K562 (cell line): ENCODE measurements at regions not wholly inside any gene's neighbourhood (a gene's known extent, or its start where the extent isn't known, plus 50 kb on each side); places are given as distances from the start of the nearest gene placed in this dataset.

Experiments
- ATAC-seq: fragments of 200-7000 bp; cut with Tn5 transposase; 3 replicates; pipeline ENCODE4 v1.9.1; 2020; ENCODE audit warnings: moderate library complexity
- BruUV-seq: library from RNA; stranded (reverse); fragments of 400-500 nt; replicated peaks from 2 replicates; lab custom pipeline; 2021; lab: Mats Ljungman, UMichigan
- CTCF ChIA-PET: fragments of 300-600 bp; formaldehyde crosslinking; extraction: SDS; loops from one replicate; lab custom pipeline; 2021; ENCODE audit warnings: low intra/inter-chr PET ratio; lab: Yijun Ruan, JAX
- POLR2A ChIA-PET: fragments of 300-600, 350-650 bp; sonication (Branson Sonifier 250); formaldehyde crosslinking; extraction: SDS; loops from one replicate; lab custom pipeline; 2021; ENCODE audit warnings: antibody characterized with exemption, inconsistent platforms; lab: Yijun Ruan, JAX
- DNase-seq, 4 experiments: peaks; one replicate each; pipeline versions ENCODE4 v3.0.0 to v3.0.0-alpha.2; 2011 to 2018; ENCODE audit warnings: low spot score in 3 of 4, mixed read lengths in 3 of 4; ENCODE audit errors: extremely low read depth in 1 of 4
- FAIRE-seq: peaks from 2 replicates; lab custom pipeline; 2011; peaks lifted over from hg19 to GRCh38; lab: Jason Lieb, UNC
- H2AFZ ChIP-seq: 2 replicates; pipeline ENCODE4 v1.6.0; 2011; ENCODE audit warnings: low read depth, low read length, control low read depth, inconsistent platforms
- H3K27ac ChIP-seq: fragments of 200-600 bp; 3 replicates; pipeline ENCODE4 v1.8.0; 2011; ENCODE audit warnings: low read depth, mild to moderate bottlenecking, control low read depth, inconsistent platforms, low read length, moderate library complexity, mixed read lengths; ENCODE audit errors: extremely low read depth
- H3K27me3 ChIP-seq, 2 experiments: fragments of 300-600 bp in 1 of 2; 2 replicates in 1 of 2; 3 replicates in 1 of 2; pipeline versions ENCODE4 v1.6.0 to v1.8.0; 2011; ENCODE audit warnings: inconsistent platforms in 2 of 2, low read length in 2 of 2, mild to moderate bottlenecking in 1 of 2, mixed read lengths in 1 of 2, moderate library complexity in 1 of 2; ENCODE audit not compliant: control insufficient read depth in 2 of 2, insufficient read depth in 2 of 2
- H3K36me3 ChIP-seq: fragments of 300-600 bp; 3 replicates; pipeline ENCODE4 v1.8.0; 2011; ENCODE audit warnings: mild to moderate bottlenecking, low read length, inconsistent platforms; ENCODE audit not compliant: control insufficient read depth, insufficient read depth
- H3K4me1 ChIP-seq, 2 experiments: fragments of 200-600 bp in 1 of 2; replicated peaks in 1 of 2; 2 replicates in 1 of 2; 3 replicates in 1 of 2; pipeline versions ENCODE4 v1.5.1 to v1.8.0; 2011; ENCODE audit warnings: inconsistent platforms in 2 of 2, low read length in 2 of 2, mild to moderate bottlenecking in 1 of 2, mixed read lengths in 1 of 2, moderate library complexity in 1 of 2; ENCODE audit not compliant: control insufficient read depth in 2 of 2, insufficient read depth in 2 of 2
- H3K4me2 ChIP-seq: 2 replicates; pipeline ENCODE4 v1.6.1; 2011; ENCODE audit warnings: low read length, control low read depth, inconsistent platforms, mixed read lengths; ENCODE audit not compliant: insufficient read depth
- H3K4me3 ChIP-seq: fragments of 200-600 bp; sonication (generic), shearing (Covaris generic); 2 replicates; pipeline ENCODE4 v1.5.1; 2016; ENCODE audit warnings: control low read depth, inconsistent platforms
- H3K79me2 ChIP-seq: fragments of 200-600 bp; 3 replicates; pipeline ENCODE4 v1.8.0; 2011; ENCODE audit warnings: low read length, inconsistent platforms; ENCODE audit not compliant: control insufficient read depth, insufficient read depth
- H3K9ac ChIP-seq, 2 experiments: 2 replicates each; pipeline versions ENCODE4 v1.6.0 to v1.6.1; 2011; ENCODE audit warnings: low read depth in 2 of 2, low read length in 2 of 2, control low read depth in 1 of 2, inconsistent platforms in 1 of 2, mild to moderate bottlenecking in 1 of 2, mixed read lengths in 1 of 2; ENCODE audit not compliant: insufficient read depth in 1 of 2
- H3K9me1 ChIP-seq: one replicate; pipeline ENCODE4 v1.6.0; 2011; ENCODE audit warnings: inconsistent platforms, mild to moderate bottlenecking, low read length, moderate library complexity; ENCODE audit not compliant: control insufficient read depth, insufficient read depth
- H3K9me3 ChIP-seq: replicated peaks from 2 replicates; pipeline ENCODE4 v1.5.1; 2011; ENCODE audit warnings: low read depth, low read length, inconsistent platforms; ENCODE audit not compliant: control insufficient read depth, insufficient read depth
- H4K20me1 ChIP-seq: replicated peaks from 2 replicates; pipeline ENCODE4 v1.6.1; 2011; ENCODE audit warnings: low read length, inconsistent platforms, mixed read lengths; ENCODE audit not compliant: control insufficient read depth, insufficient read depth
- BHLHE40 ChIP-seq: IDR thresholded peaks from 2 replicates; pipeline ENCODE4 v1.6.1; 2011; ENCODE audit warnings: low read length, improper control_type of control experiment
- CC2D1A ChIP-seq: fragments of 450-650 bp; IDR thresholded peaks from 2 replicates; pipeline ENCODE4 v1.6.1; 2017; ENCODE audit warnings: mild to moderate bottlenecking
- CEBPG ChIP-seq, 3 experiments: fragments of 200-800 bp in 1 of 3; sonication (Bioruptor generic) in 1 of 3; sonication (generic) in 1 of 3; formaldehyde crosslinking in 1 of 3; IDR thresholded peaks in 2 of 3; conservative IDR thresholded peaks in 1 of 3; 2 replicates each; pipeline versions ENCODE4 v1.6.1 to v1.8.0; 2016 to 2022; ENCODE audit warnings: missing compliant biosample characterization in 2 of 3, missing genetic modification characterization in 2 of 3, mild to moderate bottlenecking in 1 of 3, missing genetic modification reagents in 1 of 3
- HNRNPUL1 ChIP-seq: fragments of 200-400 bp; formaldehyde crosslinking; IDR thresholded peaks from 2 replicates; pipeline ENCODE4 v1.6.1; 2017; ENCODE audit warnings: low read length
- IRF2 ChIP-seq: sonication (generic); formaldehyde crosslinking; IDR thresholded peaks from 2 replicates; pipeline ENCODE4 v1.8.1; 2022; ENCODE audit warnings: mild to moderate bottlenecking, missing genetic modification reagents
- KAT2B ChIP-seq: IDR thresholded peaks from one replicate; pipeline ENCODE4 v1.6.1; 2012; ENCODE audit warnings: low read depth, mild to moderate bottlenecking, control low read depth, inconsistent platforms, low read length, moderate library complexity
- MTF1 ChIP-seq: fragments of 250-450 bp; sonication (Bioruptor Pico); IDR thresholded peaks from 2 replicates; pipeline ENCODE4 v1.9.0; 2021; ENCODE audit warnings: moderate library complexity, mild to moderate bottlenecking, inconsistent platforms, borderline replicate concordance
- SMAD2 ChIP-seq: fragments of 150-350 bp; IDR thresholded peaks from 2 replicates; pipeline ENCODE4 v1.6.1; 2014; ENCODE audit warnings: low read depth, mild to moderate bottlenecking, low read length
- SMARCB1 ChIP-seq: IDR thresholded peaks from 2 replicates; pipeline ENCODE4 v1.6.1; 2011; ENCODE audit warnings: improper control_type of control experiment, low read depth; ENCODE audit not compliant: insufficient read length
- SRF ChIP-seq, 2 experiments: fragments of 250-450, 450-650 bp in 1 of 2; sonication (Bioruptor Pico) in 1 of 2; sonication (generic) in 1 of 2; formaldehyde crosslinking; IDR thresholded peaks; 2 replicates each; pipeline versions ENCODE4 v1.5.0 to v1.5.1; 2020 to 2022; ENCODE audit warnings: mild to moderate bottlenecking in 1 of 2, missing genetic modification reagents in 1 of 2
- WGBS: fragments of 100-300 bp; shearing (Covaris generic); methylation state at CpG from one replicate; pipeline ENCODE4 v1.1.6; 2016; ENCODE audit warnings: low coverage, mixed read lengths; ENCODE audit not compliant: insufficient coverage; ENCODE audit errors: missing lambda C conversion rate; 5-methylcytosine and 5-hydroxymethylcytosine counted together
- in situ Hi-C: fragments of 300-500 bp; cut with MboI; formaldehyde crosslinking; loops from 4 replicates; pipeline ENCODE4 v1.15.0; 2018; ENCODE audit warnings: inconsistent platforms, mixed read lengths
- intact Hi-C: fragments of 100-400 bp; cut with micrococcal nuclease; formaldehyde crosslinking; loops from 2 replicates; pipeline ENCODE4 v1.14.2; 2022
- TF ChIP-seq, protein P1 (sequence below): fragments of 450-650 bp; IDR thresholded peaks from 2 replicates; pipeline ENCODE4 v1.6.1; 2016; ENCODE audit warnings: mild to moderate bottlenecking, moderate library complexity

DNA sequence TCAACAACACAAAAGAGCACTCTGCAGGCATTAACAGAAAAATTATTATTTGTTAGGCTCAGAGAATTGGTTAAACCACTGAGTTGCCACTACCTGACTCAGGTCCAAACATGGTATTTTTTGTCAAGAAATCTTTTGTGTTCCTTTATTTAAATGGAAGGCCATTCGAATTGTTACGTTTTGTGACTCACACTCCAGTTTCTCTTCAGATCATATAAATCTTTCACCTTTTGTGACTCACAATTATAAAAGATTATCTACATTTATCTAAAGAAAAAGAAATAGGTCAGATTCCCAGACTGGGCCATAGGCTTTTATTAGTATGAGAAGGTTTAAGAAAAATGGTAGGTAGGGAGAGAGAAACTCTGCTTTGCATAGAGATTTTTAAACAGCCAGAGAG is 669.8 kb downstream of the GALC start:
- no peak for ATAC-seq
- intact Hi-C loops (no loop called here), in situ Hi-C loops (no loop called here)
- H3K4me1 ChIP-seq = no peaks in the 10 kb centered on the region
- no TSS peak for BruUV-seq
- no peak for FAIRE-seq
- H3K27me3 ChIP-seq = no peaks in the 10 kb centered on the region
- no peak overlapping the region for H2AFZ ChIP-seq
- ChIA-PET CTCF (no interaction called here), POLR2A (no interaction called here)
- no peak overlapping the region for H3K27ac ChIP-seq
- H3K9ac ChIP-seq = no peak overlapping the region
- no peaks in the 10 kb centered on the region for H4K20me1 ChIP-seq
- no peak overlapping the region for H3K4me3 ChIP-seq
- H3K4me2 ChIP-seq = no peak overlapping the region
- 0% methylated on average over 2 of the region's 2 CpGs for WGBS
- no peaks in the 10 kb centered on the region for H3K9me1 ChIP-seq
- TF ChIP-seq SRF (CRISPR knock-in tag; IDR thresholded peaks at IDR 0.05) (no peak), KAT2B (no peak), SMARCB1 (no peak), HNRNPUL1 (no peak), CEBPG (CRISPR knock-in tag; IDR thresholded peaks at IDR 0.05) (no peak), CEBPG (tag; conservative IDR thresholded peaks at IDR 0.05 in 1 of 2, IDR thresholded peaks at IDR 0.05 in 1 of 2) (no peak), IRF2 (CRISPR knock-in tag) (no peak), BHLHE40 (no peak), MTF1 (no peak), CC2D1A (no peak), SMAD2 (no peak)
- TF ChIP-seq, protein P1, sequence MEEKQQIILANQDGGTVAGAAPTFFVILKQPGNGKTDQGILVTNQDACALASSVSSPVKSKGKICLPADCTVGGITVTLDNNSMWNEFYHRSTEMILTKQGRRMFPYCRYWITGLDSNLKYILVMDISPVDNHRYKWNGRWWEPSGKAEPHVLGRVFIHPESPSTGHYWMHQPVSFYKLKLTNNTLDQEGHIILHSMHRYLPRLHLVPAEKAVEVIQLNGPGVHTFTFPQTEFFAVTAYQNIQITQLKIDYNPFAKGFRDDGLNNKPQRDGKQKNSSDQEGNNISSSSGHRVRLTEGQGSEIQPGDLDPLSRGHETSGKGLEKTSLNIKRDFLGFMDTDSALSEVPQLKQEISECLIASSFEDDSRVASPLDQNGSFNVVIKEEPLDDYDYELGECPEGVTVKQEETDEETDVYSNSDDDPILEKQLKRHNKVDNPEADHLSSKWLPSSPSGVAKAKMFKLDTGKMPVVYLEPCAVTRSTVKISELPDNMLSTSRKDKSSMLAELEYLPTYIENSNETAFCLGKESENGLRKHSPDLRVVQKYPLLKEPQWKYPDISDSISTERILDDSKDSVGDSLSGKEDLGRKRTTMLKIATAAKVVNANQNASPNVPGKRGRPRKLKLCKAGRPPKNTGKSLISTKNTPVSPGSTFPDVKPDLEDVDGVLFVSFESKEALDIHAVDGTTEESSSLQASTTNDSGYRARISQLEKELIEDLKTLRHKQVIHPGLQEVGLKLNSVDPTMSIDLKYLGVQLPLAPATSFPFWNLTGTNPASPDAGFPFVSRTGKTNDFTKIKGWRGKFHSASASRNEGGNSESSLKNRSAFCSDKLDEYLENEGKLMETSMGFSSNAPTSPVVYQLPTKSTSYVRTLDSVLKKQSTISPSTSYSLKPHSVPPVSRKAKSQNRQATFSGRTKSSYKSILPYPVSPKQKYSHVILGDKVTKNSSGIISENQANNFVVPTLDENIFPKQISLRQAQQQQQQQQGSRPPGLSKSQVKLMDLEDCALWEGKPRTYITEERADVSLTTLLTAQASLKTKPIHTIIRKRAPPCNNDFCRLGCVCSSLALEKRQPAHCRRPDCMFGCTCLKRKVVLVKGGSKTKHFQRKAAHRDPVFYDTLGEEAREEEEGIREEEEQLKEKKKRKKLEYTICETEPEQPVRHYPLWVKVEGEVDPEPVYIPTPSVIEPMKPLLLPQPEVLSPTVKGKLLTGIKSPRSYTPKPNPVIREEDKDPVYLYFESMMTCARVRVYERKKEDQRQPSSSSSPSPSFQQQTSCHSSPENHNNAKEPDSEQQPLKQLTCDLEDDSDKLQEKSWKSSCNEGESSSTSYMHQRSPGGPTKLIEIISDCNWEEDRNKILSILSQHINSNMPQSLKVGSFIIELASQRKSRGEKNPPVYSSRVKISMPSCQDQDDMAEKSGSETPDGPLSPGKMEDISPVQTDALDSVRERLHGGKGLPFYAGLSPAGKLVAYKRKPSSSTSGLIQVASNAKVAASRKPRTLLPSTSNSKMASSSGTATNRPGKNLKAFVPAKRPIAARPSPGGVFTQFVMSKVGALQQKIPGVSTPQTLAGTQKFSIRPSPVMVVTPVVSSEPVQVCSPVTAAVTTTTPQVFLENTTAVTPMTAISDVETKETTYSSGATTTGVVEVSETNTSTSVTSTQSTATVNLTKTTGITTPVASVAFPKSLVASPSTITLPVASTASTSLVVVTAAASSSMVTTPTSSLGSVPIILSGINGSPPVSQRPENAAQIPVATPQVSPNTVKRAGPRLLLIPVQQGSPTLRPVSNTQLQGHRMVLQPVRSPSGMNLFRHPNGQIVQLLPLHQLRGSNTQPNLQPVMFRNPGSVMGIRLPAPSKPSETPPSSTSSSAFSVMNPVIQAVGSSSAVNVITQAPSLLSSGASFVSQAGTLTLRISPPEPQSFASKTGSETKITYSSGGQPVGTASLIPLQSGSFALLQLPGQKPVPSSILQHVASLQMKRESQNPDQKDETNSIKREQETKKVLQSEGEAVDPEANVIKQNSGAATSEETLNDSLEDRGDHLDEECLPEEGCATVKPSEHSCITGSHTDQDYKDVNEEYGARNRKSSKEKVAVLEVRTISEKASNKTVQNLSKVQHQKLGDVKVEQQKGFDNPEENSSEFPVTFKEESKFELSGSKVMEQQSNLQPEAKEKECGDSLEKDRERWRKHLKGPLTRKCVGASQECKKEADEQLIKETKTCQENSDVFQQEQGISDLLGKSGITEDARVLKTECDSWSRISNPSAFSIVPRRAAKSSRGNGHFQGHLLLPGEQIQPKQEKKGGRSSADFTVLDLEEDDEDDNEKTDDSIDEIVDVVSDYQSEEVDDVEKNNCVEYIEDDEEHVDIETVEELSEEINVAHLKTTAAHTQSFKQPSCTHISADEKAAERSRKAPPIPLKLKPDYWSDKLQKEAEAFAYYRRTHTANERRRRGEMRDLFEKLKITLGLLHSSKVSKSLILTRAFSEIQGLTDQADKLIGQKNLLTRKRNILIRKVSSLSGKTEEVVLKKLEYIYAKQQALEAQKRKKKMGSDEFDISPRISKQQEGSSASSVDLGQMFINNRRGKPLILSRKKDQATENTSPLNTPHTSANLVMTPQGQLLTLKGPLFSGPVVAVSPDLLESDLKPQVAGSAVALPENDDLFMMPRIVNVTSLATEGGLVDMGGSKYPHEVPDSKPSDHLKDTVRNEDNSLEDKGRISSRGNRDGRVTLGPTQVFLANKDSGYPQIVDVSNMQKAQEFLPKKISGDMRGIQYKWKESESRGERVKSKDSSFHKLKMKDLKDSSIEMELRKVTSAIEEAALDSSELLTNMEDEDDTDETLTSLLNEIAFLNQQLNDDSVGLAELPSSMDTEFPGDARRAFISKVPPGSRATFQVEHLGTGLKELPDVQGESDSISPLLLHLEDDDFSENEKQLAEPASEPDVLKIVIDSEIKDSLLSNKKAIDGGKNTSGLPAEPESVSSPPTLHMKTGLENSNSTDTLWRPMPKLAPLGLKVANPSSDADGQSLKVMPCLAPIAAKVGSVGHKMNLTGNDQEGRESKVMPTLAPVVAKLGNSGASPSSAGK = no peak
- TF ChIP-seq, all 486 proteins: peak for 0
- Histone ChIP-seq H3K36me3 (no peaks in the 10 kb centered on the region), H3K79me2 (no peaks in the 10 kb centered on the region), H3K9me3 (no peaks in the 10 kb centered on the region)
- DNase-seq = no peak
